GM23338 (cell line): ENCODE measurements at regions not wholly inside any gene's neighbourhood (a gene's known extent, or its start where the extent isn't known, plus 50 kb on each side); places are given as distances from the start of the nearest gene placed in this dataset.

Experiments
- ATAC-seq: fragments of 200-7000 bp; cut with Tn5 transposase; 3 replicates; pipeline ENCODE4 v1.9.1; 2020
- DNase-seq: peaks from one replicate; pipeline ENCODE4 v3.0.0-alpha.2; 2015; ENCODE audit warnings: low spot score
- H2AFZ ChIP-seq: fragments of 200-600 bp; sonication (generic); 2 replicates; pipeline ENCODE4 v1.8.0; 2016; ENCODE audit warnings: antibody characterized with exemption, mild to moderate bottlenecking, moderate library complexity
- H3F3A ChIP-seq: fragments of 200-600 bp; sonication (generic); replicated peaks from 2 replicates; pipeline ENCODE4 v1.8.0; 2017; ENCODE audit warnings: antibody characterized with exemption, mixed run types, low read depth
- H3K27ac ChIP-seq: fragments of 200-600 bp; sonication (generic); 2 replicates; pipeline ENCODE4 v1.6.1; 2016; ENCODE audit warnings: low read depth
- H3K27me3 ChIP-seq: fragments of 200-600 bp; sonication (generic); 2 replicates; pipeline ENCODE4 v1.8.0; 2016; ENCODE audit warnings: mild to moderate bottlenecking, mixed run types, moderate library complexity; ENCODE audit not compliant: insufficient read depth
- H3K36me3 ChIP-seq: fragments of 200-600 bp; sonication (generic); 2 replicates; pipeline ENCODE4 v1.8.0; 2016; ENCODE audit warnings: mild to moderate bottlenecking; ENCODE audit not compliant: insufficient read depth
- H3K4me1 ChIP-seq: fragments of 200-600 bp; sonication (generic); 2 replicates; pipeline ENCODE4 v1.8.0; 2016; ENCODE audit warnings: mild to moderate bottlenecking, moderate library complexity; ENCODE audit not compliant: insufficient read depth
- H3K4me2 ChIP-seq: fragments of 200-600 bp; sonication (generic); 2 replicates; pipeline ENCODE4 v1.7.1; 2017; ENCODE audit warnings: mixed run types
- H3K4me3 ChIP-seq: fragments of 200-600 bp; sonication (generic); 2 replicates; pipeline ENCODE4 v1.6.1; 2016; ENCODE audit warnings: mixed run types
- H3K79me2 ChIP-seq: fragments of 200-600 bp; sonication (generic); replicated peaks from 2 replicates; pipeline ENCODE4 v1.8.0; 2017; ENCODE audit warnings: mild to moderate bottlenecking; ENCODE audit not compliant: insufficient read depth
- H3K9me2 ChIP-seq: fragments of 200-600 bp; sonication (generic); 2 replicates; pipeline ENCODE4 v1.8.0; 2017; ENCODE audit not compliant: insufficient read depth
- H4K20me1 ChIP-seq: fragments of 200-600 bp; sonication (generic); replicated peaks from 2 replicates; pipeline ENCODE4 v1.8.0; 2017; ENCODE audit warnings: mild to moderate bottlenecking; ENCODE audit not compliant: insufficient read depth
- H3K27ac Mint-ChIP-seq: 2 replicates; pipeline ENCODE4 v1.8.0; 2020; ENCODE audit warnings: inconsistent platforms, mild to moderate bottlenecking, moderate library complexity, mixed read lengths
- H3K27me3 Mint-ChIP-seq: 3 replicates; pipeline ENCODE4 v1.8.0; 2022; ENCODE audit warnings: low read depth, mild to moderate bottlenecking, moderate library complexity, mixed read lengths, inconsistent platforms; ENCODE audit not compliant: insufficient read depth, poor library complexity
- H3K36me3 Mint-ChIP-seq: 3 replicates; pipeline ENCODE4 v1.8.0; 2021; ENCODE audit warnings: low read depth, mild to moderate bottlenecking, inconsistent platforms, moderate library complexity, mixed read lengths
- H3K4me1 Mint-ChIP-seq: 3 replicates; pipeline ENCODE4 v1.8.0; 2020; ENCODE audit warnings: mild to moderate bottlenecking, inconsistent platforms, mixed read lengths
- H3K4me3 Mint-ChIP-seq: 3 replicates; pipeline ENCODE4 v1.8.0; 2021; ENCODE audit warnings: moderate library complexity, mild to moderate bottlenecking, inconsistent platforms, mixed read lengths
- H3K9me3 Mint-ChIP-seq: 3 replicates; pipeline ENCODE4 v1.8.0; 2020; ENCODE audit warnings: moderate library complexity, mild to moderate bottlenecking, inconsistent platforms, mixed read lengths
- CTCF ChIP-seq, 2 experiments: fragments of 200-600 bp in 1 of 2; sonication (generic) in 1 of 2; conservative IDR thresholded peaks; 2 replicates each; pipeline versions ENCODE4 v1.5.1 to v1.6.1; 2016 to 2017; ENCODE audit warnings: antibody characterized with exemption in 2 of 2, low read depth in 2 of 2, mild to moderate bottlenecking in 2 of 2, moderate library complexity in 1 of 2
- ZNF114 ChIP-seq: fragments of 250-450 bp; sonication (Bioruptor Pico); IDR thresholded peaks from 2 replicates; pipeline ENCODE4 v1.5.0; 2020; ENCODE audit warnings: mild to moderate bottlenecking, moderate library complexity
- ZNF462 ChIP-seq: fragments of 250-450 bp; sonication (Bioruptor Pico); IDR thresholded peaks from 2 replicates; pipeline ENCODE4 v1.5.0; 2020; ENCODE audit warnings: mild to moderate bottlenecking, moderate library complexity

- TF ChIP-seq ZNF462 (CRISPR knock-in tag) (no peak), ZNF114 (CRISPR knock-in tag) (no peak), CTCF (conservative IDR thresholded peaks at IDR 0.05; ENCODE audit: low read depth in 2 of 2) (no peak)
Observed at GRCh38 chr11:8820401-8820800, 90.6 kb upstream of the AKIP1 start (continued).

- Histone ChIP-seq H3K27ac (no peak overlapping the region), H3F3A (no peaks in the 10 kb centered on the region), H3K9me2 (peaks cover 8% of the 10 kb centered on the region; the same call in 1 of the 2 replicates), H3K36me3 (no peaks in the 10 kb centered on the region), H3K4me2 (no peak overlapping the region), H3K79me2 (no peaks in the 10 kb centered on the region), H2AFZ (no peak overlapping the region), H3K4me1 (peaks cover 12% of the 10 kb centered on the region), H4K20me1 (no peaks in the 10 kb centered on the region), H3K4me3 (no peak overlapping the region), H3K27me3 (no peaks in the 10 kb centered on the region)
- H3K9me3 Mint-ChIP-seq, result peaks cover 4% of the 10 kb centered on the region
- H3K27me3 Mint-ChIP-seq, result no peaks in the 10 kb centered on the region
- H3K27ac Mint-ChIP-seq, result peak overlapping the region; percentile 68; the same call in 1 of the 2 replicates
- ATAC-seq, result peak; percentile 67
- peaks cover 17% of the 10 kb centered on the region for H3K4me1 Mint-ChIP-seq
- H3K36me3 Mint-ChIP-seq, result peaks cover 4% of the 10 kb centered on the region; the same call in 2 of the 3 replicates
- DNase-seq, result peak; percentile 82
- H3K4me3 Mint-ChIP-seq, result no peak overlapping the region
- TF ChIP-seq ZNF462 (CRISPR knock-in tag), result 0 out of 2 replicates have a peak, but pooled peaks have one; percentile 25
Observed at GRCh38 chr11:8822469-8822868, 88.5 kb upstream of the AKIP1 start.
